Tibial nerve (tissue), 4 donors: ENCODE measurements at regions not wholly inside any gene's neighbourhood (a gene's known extent, or its start where the extent isn't known, plus 50 kb on each side); places are given as distances from the start of the nearest gene placed in this dataset.

Experiments
- DNase-seq, 2 donors: peaks; one replicate each; pipeline ENCODE4 v3.0.0-alpha.2; 2019; ENCODE audit warnings: low spot score in 2 of 2
- H3K27ac ChIP-seq, 4 donors: fragments of 200-600 bp; sonication (generic) in 3 of 4; one replicate each; pipeline ENCODE4 v1.5.1; 2017 to 2019; ENCODE audit warnings: mild to moderate bottlenecking in 1 of 4
- H3K27me3 ChIP-seq, 2 donors: fragments of 200-600 bp; sonication (generic) in 1 of 2; one replicate each; pipeline versions ENCODE4 v1.5.1 to v1.6.0; 2017 to 2019
- H3K36me3 ChIP-seq, 3 donors: fragments of 200-600 bp; sonication (generic); one replicate each; pipeline ENCODE4 v1.5.1; 2018 to 2019
- H3K4me1 ChIP-seq, 4 donors: fragments of 200-600 bp; sonication (generic) in 3 of 4; one replicate each; pipeline ENCODE4 v1.5.1; 2017 to 2019
- H3K4me3 ChIP-seq, 4 donors: fragments of 200-600 bp; sonication (generic) in 3 of 4; one replicate each; pipeline ENCODE4 v1.5.1; 2017 to 2019; ENCODE audit warnings: mild to moderate bottlenecking in 1 of 4, moderate library complexity in 1 of 4
- H3K9me3 ChIP-seq, 4 donors: fragments of 200-600 bp; sonication (generic) in 3 of 4; one replicate each; pipeline ENCODE4 v1.5.1; 2017 to 2019
- EP300 ChIP-seq, 2 donors: sonication (generic); formaldehyde crosslinking; IDR thresholded peaks; one replicate each; pipeline ENCODE4 v1.6.1; 2017; ENCODE audit warnings: antibody characterized with exemption in 2 of 2, mild to moderate bottlenecking in 1 of 2
- POLR2A ChIP-seq, 2 donors: fragments of 450-650 bp; IDR thresholded peaks; one replicate each; pipeline ENCODE4 v1.6.1; 2017; ENCODE audit warnings: antibody characterized with exemption in 2 of 2, mild to moderate bottlenecking in 2 of 2, moderate library complexity in 2 of 2
- WGBS, 2 donors: methylation state at CpG; one replicate each; pipeline ENCODE4 v1.1.5; 2018; 5-methylcytosine and 5-hydroxymethylcytosine counted together
- TF ChIP-seq, protein P1 (sequence below), 5 experiments: fragments of 200-600 bp in 3 of 5; fragments of 450-650 bp in 2 of 5; sonication (generic) in 3 of 5; IDR thresholded peaks; one replicate each; pipeline ENCODE4 v1.5.1; 2016 to 2019; ENCODE audit warnings: antibody characterized with exemption in 5 of 5, mild to moderate bottlenecking in 3 of 5, moderate library complexity in 2 of 5

DNA sequence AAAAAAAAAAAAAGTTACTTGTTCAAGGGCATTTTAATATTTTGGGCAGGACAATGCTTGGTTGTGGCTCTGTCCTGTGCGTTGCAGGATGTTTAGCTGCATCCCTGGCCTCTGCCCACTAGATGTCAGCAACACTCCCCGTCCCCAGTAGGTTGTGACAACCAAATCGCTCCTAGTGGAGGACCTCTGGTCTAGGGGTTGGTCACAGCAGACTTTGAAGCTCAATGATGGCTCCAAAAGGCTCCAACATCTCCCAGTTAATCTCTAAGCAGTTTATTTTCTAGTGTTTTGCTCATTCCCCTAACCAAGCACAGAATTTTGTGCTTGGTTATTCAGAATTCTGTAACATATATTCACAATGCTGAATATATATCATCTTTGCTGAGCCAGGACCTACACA is 67.0 kb downstream of the CHRNA1 start:
- WGBS, 2 donors: 0 to 2% methylated on average over 3 of the region's 3 CpGs
- Histone ChIP-seq H3K27me3 (no peaks in the 10 kb centered on the region), H3K36me3 (no peaks in the 10 kb centered on the region), H3K27ac (no peak overlapping the region), H3K4me1 (peaks cover 0 to 9% (median 0%) of the 10 kb centered on the region in 4 donors), H3K4me3 (no peak overlapping the region), H3K9me3 (no peaks in the 10 kb centered on the region)
- DNase-seq: peak in 1 of 2 donors; percentile 43
- TF ChIP-seq POLR2A (IDR thresholded peaks at IDR 0.05): no peak
- TF ChIP-seq, protein P1, sequence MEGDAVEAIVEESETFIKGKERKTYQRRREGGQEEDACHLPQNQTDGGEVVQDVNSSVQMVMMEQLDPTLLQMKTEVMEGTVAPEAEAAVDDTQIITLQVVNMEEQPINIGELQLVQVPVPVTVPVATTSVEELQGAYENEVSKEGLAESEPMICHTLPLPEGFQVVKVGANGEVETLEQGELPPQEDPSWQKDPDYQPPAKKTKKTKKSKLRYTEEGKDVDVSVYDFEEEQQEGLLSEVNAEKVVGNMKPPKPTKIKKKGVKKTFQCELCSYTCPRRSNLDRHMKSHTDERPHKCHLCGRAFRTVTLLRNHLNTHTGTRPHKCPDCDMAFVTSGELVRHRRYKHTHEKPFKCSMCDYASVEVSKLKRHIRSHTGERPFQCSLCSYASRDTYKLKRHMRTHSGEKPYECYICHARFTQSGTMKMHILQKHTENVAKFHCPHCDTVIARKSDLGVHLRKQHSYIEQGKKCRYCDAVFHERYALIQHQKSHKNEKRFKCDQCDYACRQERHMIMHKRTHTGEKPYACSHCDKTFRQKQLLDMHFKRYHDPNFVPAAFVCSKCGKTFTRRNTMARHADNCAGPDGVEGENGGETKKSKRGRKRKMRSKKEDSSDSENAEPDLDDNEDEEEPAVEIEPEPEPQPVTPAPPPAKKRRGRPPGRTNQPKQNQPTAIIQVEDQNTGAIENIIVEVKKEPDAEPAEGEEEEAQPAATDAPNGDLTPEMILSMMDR (IDR thresholded peaks at IDR 0.05): peak; percentile 58 to 82 (median 68)
- TF ChIP-seq EP300 (IDR thresholded peaks at IDR 0.05): no peak

DNA sequence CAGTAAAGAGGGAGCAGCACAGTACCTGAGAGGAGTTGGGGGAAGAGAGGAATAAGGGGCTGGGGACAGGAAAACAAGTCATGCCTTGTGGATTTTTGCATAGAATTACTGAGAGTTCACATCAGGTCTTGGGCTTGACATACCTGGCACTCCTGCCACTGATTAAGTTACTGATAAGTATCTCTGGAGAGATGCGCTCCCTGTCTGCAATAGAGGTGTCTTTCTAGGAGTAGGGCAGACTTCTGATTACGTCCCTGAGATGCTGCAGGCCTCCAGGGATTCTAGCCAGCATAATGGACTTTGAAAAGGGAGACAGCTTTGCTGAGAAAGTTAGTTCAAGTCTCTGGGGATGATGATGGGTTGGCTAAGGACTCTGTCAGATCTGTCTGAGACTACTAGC is 69.4 kb downstream of the CHRNA1 start:
- TF ChIP-seq EP300 (IDR thresholded peaks at IDR 0.05) (no peak), POLR2A (IDR thresholded peaks at IDR 0.05) (no peak)
- TF ChIP-seq, protein P1 (IDR thresholded peaks at IDR 0.05): no peak
- Histone ChIP-seq H3K27me3 (no peaks in the 10 kb centered on the region), H3K9me3 (no peaks in the 10 kb centered on the region), H3K4me1 (peaks cover 0 to 15% (median 0%) of the 10 kb centered on the region in 4 donors), H3K4me3 (no peak overlapping the region), H3K27ac (no peak overlapping the region), H3K36me3 (no peaks in the 10 kb centered on the region)
- no peak for DNase-seq
- 48 to 67% methylated on average over 2 of the region's 2 CpGs for WGBS, 2 donors

DNA sequence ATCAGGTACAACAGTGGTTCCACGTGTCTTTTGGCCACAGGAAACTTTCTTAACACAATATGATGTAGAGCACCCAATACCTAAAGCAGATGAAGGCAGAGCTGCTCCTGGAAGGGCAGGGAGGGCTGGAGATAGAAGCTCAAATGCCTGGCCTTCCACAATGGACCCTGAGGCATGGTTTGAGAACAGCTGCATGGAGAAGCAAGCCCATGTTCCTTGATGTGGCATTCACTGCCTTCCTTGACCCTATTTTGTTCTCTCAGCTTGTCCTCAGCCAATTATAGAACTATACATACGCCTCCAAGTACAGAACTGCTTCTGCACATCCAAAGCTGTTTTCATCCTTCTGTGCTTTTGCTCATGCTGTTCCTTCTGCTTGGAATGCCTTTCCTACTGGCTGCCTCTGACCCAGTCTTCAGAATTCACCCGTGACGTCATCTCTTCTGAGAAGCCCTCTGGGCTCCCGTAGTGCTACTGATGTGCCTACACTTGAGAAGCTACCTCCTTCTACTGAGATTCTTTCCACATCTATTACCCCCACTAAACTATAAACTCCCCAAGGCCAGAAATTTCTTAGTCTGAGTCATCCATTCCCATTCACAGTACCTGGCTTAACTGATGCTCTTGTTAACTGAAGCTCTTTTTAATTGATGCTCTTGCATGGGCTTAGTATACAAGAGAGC is 69.9 kb downstream of the CHRNA1 start:
- Histone ChIP-seq H3K9me3 (no peaks in the 10 kb centered on the region), H3K4me1 (peaks cover 0 to 15% (median 0%) of the 10 kb centered on the region in 4 donors), H3K27me3 (no peaks in the 10 kb centered on the region), H3K27ac (no peak overlapping the region), H3K36me3 (no peaks in the 10 kb centered on the region), H3K4me3 (no peak overlapping the region)
- DNase-seq: no peak
- 85 to 90% methylated on average over 5 of the region's 5 CpGs for WGBS, 2 donors
- TF ChIP-seq, protein P1 (IDR thresholded peaks at IDR 0.05): no peak
- no peak for TF ChIP-seq EP300 (IDR thresholded peaks at IDR 0.05)
- no peak for TF ChIP-seq POLR2A (IDR thresholded peaks at IDR 0.05)

DNA sequence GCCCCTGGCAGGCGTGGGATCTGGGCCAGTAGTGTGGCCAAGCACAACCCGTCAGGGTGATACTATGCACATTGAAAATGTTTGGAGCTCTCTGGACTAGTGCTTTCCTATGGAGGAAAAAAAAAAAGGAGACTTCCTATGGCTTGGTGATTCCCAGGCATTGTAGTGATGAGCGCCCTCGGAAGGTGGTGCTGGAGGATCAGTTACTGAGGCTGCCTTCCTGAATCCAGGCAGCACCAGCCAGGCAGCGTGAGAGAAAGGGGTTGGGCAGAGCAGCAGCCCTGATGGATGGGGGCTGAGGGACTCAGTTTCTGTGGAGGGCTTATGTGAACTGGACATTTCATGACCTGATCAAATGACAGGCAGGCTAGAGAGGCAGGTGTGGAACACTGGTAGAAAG is 70.9 kb downstream of the CHRNA1 start:
- TF ChIP-seq, protein P1 (IDR thresholded peaks at IDR 0.05): no peak
- TF ChIP-seq POLR2A (IDR thresholded peaks at IDR 0.05): no peak
- TF ChIP-seq EP300 (IDR thresholded peaks at IDR 0.05): no peak
- Histone ChIP-seq H3K4me3 (no peak overlapping the region), H3K27ac (no peak overlapping the region), H3K9me3 (no peaks in the 10 kb centered on the region), H3K4me1 (peaks cover 0 to 19% (median 0%) of the 10 kb centered on the region in 4 donors), H3K27me3 (no peaks in the 10 kb centered on the region), H3K36me3 (no peaks in the 10 kb centered on the region)
- 92 to 99% methylated on average over 5 of the region's 5 CpGs for WGBS, 2 donors
- DNase-seq: no peak

DNA sequence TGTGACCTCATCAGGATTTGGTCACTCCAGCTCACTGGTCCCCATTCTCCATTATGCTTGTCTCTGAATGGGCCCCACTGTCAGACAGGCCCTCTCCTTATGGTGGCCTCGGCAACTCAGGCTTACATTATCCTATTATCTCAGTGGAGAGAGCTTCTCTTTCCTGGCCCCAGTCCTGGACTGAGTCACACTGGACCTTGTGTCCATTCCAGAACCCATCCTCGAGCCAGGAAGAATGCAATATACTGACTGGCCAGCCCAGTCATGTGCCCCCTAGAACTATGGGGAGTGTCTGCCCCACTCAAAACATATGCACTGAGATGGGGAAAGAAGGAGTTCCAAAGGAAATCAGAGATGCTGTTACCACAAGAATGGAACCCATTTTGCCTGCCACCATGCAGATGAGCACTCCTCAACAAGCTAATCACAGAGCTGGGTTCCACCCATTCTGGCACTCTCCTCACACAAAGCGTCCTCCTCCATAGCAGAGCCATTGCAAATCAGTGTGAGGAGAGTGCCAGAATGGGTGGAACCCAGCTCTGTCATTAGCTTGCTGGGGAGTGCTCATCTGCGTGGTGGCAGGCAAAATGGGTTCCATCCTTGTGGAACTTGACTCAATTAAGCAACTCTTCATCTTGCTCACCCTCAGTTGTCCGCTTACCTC is 71.9 kb downstream of the CHRNA1 start:
- H3K27ac ChIP-seq: no peak overlapping the region
- DNase-seq: no peak
- 69 to 70% methylated on average over 5 of the region's 5 CpGs for WGBS, 2 donors

More for the DNA sequence above, 71.9 kb downstream of the CHRNA1 start:
- no peaks in the 10 kb centered on the region for H3K27me3 ChIP-seq
- TF ChIP-seq EP300 (IDR thresholded peaks at IDR 0.05): no peak
- TF ChIP-seq POLR2A (IDR thresholded peaks at IDR 0.05): no peak
- TF ChIP-seq, protein P1 (IDR thresholded peaks at IDR 0.05): no peak
- no peak overlapping the region for H3K4me3 ChIP-seq
- no peaks in the 10 kb centered on the region for H3K9me3 ChIP-seq
- peaks cover 0 to 24% (median 0%) of the 10 kb centered on the region in 4 donors for H3K4me1 ChIP-seq
- H3K36me3 ChIP-seq: no peaks in the 10 kb centered on the region
